DND-41 (cell line): ENCODE measurements at regions not wholly inside any gene's neighbourhood (a gene's known extent, or its start where the extent isn't known, plus 50 kb on each side); places are given as distances from the start of the nearest gene placed in this dataset.

Experiments used
- ATAC-seq: fragments of 200-7000 bp; cut with Tn5 transposase; 3 replicates; pipeline ENCODE4 v1.9.1; 2021; ENCODE audit warnings: low read depth; ENCODE audit not compliant: insufficient read depth
- DNase-seq: peaks from one replicate; pipeline ENCODE4 v3.0.0-alpha.2; 2020
- H2AFZ ChIP-seq: 2 replicates; pipeline ENCODE4 v1.6.0; 2012; ENCODE audit warnings: low read depth, low read length
- H3K27ac ChIP-seq: 2 replicates; pipeline ENCODE4 v1.5.1; 2012; ENCODE audit warnings: low read length, inconsistent platforms
- H3K27me3 ChIP-seq: fragments of 200-600 bp; sonication (generic); 2 replicates; pipeline ENCODE4 v1.6.0; 2012; ENCODE audit warnings: low read length, mild to moderate bottlenecking, inconsistent platforms; ENCODE audit not compliant: insufficient read depth, poor library complexity
- H3K36me3 ChIP-seq: 2 replicates; pipeline ENCODE4 v1.5.1; 2012; ENCODE audit warnings: low read length, inconsistent platforms; ENCODE audit not compliant: insufficient read depth
- H3K4me1 ChIP-seq: 2 replicates; pipeline ENCODE4 v1.5.1; 2012; ENCODE audit warnings: mild to moderate bottlenecking, low read length; ENCODE audit not compliant: insufficient read depth
- H3K4me2 ChIP-seq: 2 replicates; pipeline ENCODE4 v1.6.0; 2012; ENCODE audit warnings: mild to moderate bottlenecking, moderate library complexity, low read length, inconsistent platforms; ENCODE audit not compliant: insufficient read depth
- H3K4me3 ChIP-seq, 2 experiments: fragments of 200-600 bp in 1 of 2; shearing (Covaris generic) in 1 of 2; 2 replicates each; pipeline ENCODE4 v1.5.1; 2012 to 2016; ENCODE audit warnings: inconsistent platforms in 2 of 2, low read length in 2 of 2, mild to moderate bottlenecking in 2 of 2, low read depth in 1 of 2, moderate library complexity in 1 of 2
- H3K79me2 ChIP-seq: 2 replicates; pipeline ENCODE4 v1.6.0; 2012; ENCODE audit warnings: low read length, inconsistent platforms; ENCODE audit not compliant: insufficient read depth
- H3K9ac ChIP-seq: 2 replicates; pipeline ENCODE4 v1.6.0; 2012; ENCODE audit warnings: low read depth, mild to moderate bottlenecking, inconsistent platforms, low read length, moderate library complexity
- H3K9me3 ChIP-seq: 2 replicates; pipeline ENCODE4 v1.5.1; 2012; ENCODE audit warnings: low read length, moderate library complexity, mild to moderate bottlenecking, inconsistent platforms; ENCODE audit not compliant: insufficient read depth, severe bottlenecking
- H4K20me1 ChIP-seq: 2 replicates; pipeline ENCODE4 v1.6.0; 2012; ENCODE audit warnings: low read length; ENCODE audit not compliant: insufficient read depth
- CTCF ChIP-seq: IDR thresholded peaks from 2 replicates; pipeline ENCODE4 v1.5.1; 2012; ENCODE audit warnings: borderline replicate concordance, low read length, moderate library complexity, mild to moderate bottlenecking; ENCODE audit not compliant: poor library complexity, severe bottlenecking; ENCODE audit errors: extremely low read depth
- EZH2 ChIP-seq: IDR thresholded peaks from 3 replicates; pipeline ENCODE4 v1.6.1; 2012; ENCODE audit warnings: borderline replicate concordance, low read depth, mild to moderate bottlenecking, moderate library complexity, low read length, inconsistent platforms; ENCODE audit not compliant: severe bottlenecking

- ATAC-seq (no peak), DNase-seq (no peak)
- Histone ChIP-seq H3K27ac (no peak overlapping the region), H3K4me1 (no peaks in the 10 kb centered on the region), H3K4me2 (no peak overlapping the region), H3K9me3 (no peaks in the 10 kb centered on the region), H3K27me3 (no peaks in the 10 kb centered on the region), H4K20me1 (no peaks in the 10 kb centered on the region), H3K9ac (no peak overlapping the region), H2AFZ (no peak overlapping the region), H3K36me3 (peaks cover 2% of the 10 kb centered on the region; the same call in 1 of the 2 replicates), H3K79me2 (no peaks in the 10 kb centered on the region), H3K4me3 (no peak overlapping the region)
- no peak for TF ChIP-seq EZH2
- no peak for TF ChIP-seq CTCF
These were observed 53.7 kb upstream of the FAAH2 start for GRCh38 chrX:57232658-57233360.
